Keratinocyte (primary cell): ENCODE measurements at regions not wholly inside any gene's neighbourhood (a gene's known extent, or its start where the extent isn't known, plus 50 kb on each side); places are given as distances from the start of the nearest gene placed in this dataset.

Experiments used
- DNase-seq: peaks from one replicate; pipeline ENCODE4 v3.0.0-alpha.2; 2011; ENCODE audit warnings: low read depth, missing footprints, low spot score
- FAIRE-seq: peaks from 2 replicates; lab custom pipeline; 2011; peaks lifted over from hg19 to GRCh38; lab: Jason Lieb, UNC
- H2AFZ ChIP-seq: 2 replicates; pipeline ENCODE4 v1.6.0; 2012; ENCODE audit warnings: low read length, control low read depth, inconsistent platforms; ENCODE audit not compliant: control insufficient read depth
- H3K27ac ChIP-seq: 2 replicates; pipeline ENCODE4 v1.5.1; 2011; ENCODE audit warnings: low read length; ENCODE audit not compliant: control insufficient read depth, insufficient read depth
- H3K27me3 ChIP-seq: 3 replicates; pipeline ENCODE4 v1.6.0; 2011; ENCODE audit warnings: low read length; ENCODE audit not compliant: control insufficient read depth, insufficient read depth; ENCODE audit errors: extremely low read depth
- H3K36me3 ChIP-seq, 2 experiments: 2 replicates in 1 of 2; 3 replicates in 1 of 2; pipeline ENCODE4 v1.5.1; 2011; ENCODE audit warnings: low read length in 2 of 2, mild to moderate bottlenecking in 1 of 2; ENCODE audit not compliant: control insufficient read depth in 2 of 2, insufficient read depth in 2 of 2; ENCODE audit errors: extremely low read depth in 1 of 2
- H3K4me1 ChIP-seq: 3 replicates; pipeline ENCODE4 v1.5.1; 2011; ENCODE audit warnings: low read length; ENCODE audit not compliant: control insufficient read depth, insufficient read depth; ENCODE audit errors: extremely low read depth
- H3K4me2 ChIP-seq: 3 replicates; pipeline ENCODE4 v1.6.0; 2011; ENCODE audit warnings: low read depth, low read length; ENCODE audit not compliant: control insufficient read depth, insufficient read depth; ENCODE audit errors: extremely low read depth
- H3K4me3 ChIP-seq, 3 experiments: fragments of 200-600 bp in 1 of 3; sonication (generic) in 1 of 3; 2 replicates in 2 of 3; 3 replicates in 1 of 3; pipeline ENCODE4 v1.5.1; 2011 to 2016; ENCODE audit warnings: low read length in 3 of 3, mild to moderate bottlenecking in 3 of 3, control low read depth in 2 of 3, inconsistent platforms in 1 of 3, low read depth in 1 of 3, mixed read lengths in 1 of 3, mixed run types in 1 of 3, moderate library complexity in 1 of 3; ENCODE audit not compliant: control insufficient read depth in 2 of 3, insufficient read depth in 2 of 3; ENCODE audit errors: extremely low read depth in 1 of 3
- H3K79me2 ChIP-seq: 2 replicates; pipeline ENCODE4 v1.6.0; 2012; ENCODE audit warnings: low read length; ENCODE audit not compliant: control insufficient read depth, insufficient read depth
- H3K9ac ChIP-seq: 3 replicates; pipeline ENCODE4 v1.6.0; 2011; ENCODE audit warnings: low read length; ENCODE audit not compliant: control insufficient read depth, insufficient read depth; ENCODE audit errors: extremely low read depth
- H3K9me1 ChIP-seq: 3 replicates; pipeline ENCODE4 v1.6.0; 2011; ENCODE audit warnings: low read length; ENCODE audit not compliant: control insufficient read depth, insufficient read depth; ENCODE audit errors: extremely low read depth
- H3K9me3 ChIP-seq: 2 replicates; pipeline ENCODE4 v1.5.1; 2012; ENCODE audit warnings: low read depth, low read length; ENCODE audit not compliant: control insufficient read depth
- H4K20me1 ChIP-seq: 3 replicates; pipeline ENCODE4 v1.6.0; 2011; ENCODE audit warnings: low read length; ENCODE audit not compliant: control insufficient read depth, insufficient read depth; ENCODE audit errors: extremely low read depth
- EZH2 ChIP-seq: IDR thresholded peaks from one replicate; pipeline ENCODE4 v1.6.1; 2012; ENCODE audit warnings: inconsistent platforms, mild to moderate bottlenecking, low read length, moderate library complexity
- dilution Hi-C: fragments of 300-500 bp; cut with MboI; formaldehyde crosslinking; loops from one replicate; pipeline ENCODE4 v1.7.0; 2020; ENCODE audit warnings: low sequenced_read_pairs; ENCODE audit not compliant: extremely low pct_ligation_motif_present
- TF ChIP-seq, protein P1 (sequence below), 3 experiments: IDR thresholded peaks in 1 of 3; conservative IDR thresholded peaks in 1 of 3; optimal IDR thresholded peaks in 1 of 3; 2 replicates in 2 of 3; 3 replicates in 1 of 3; pipeline versions ENCODE3 to v1.5.1; 2011; ENCODE audit warnings: low read length in 3 of 3, mild to moderate bottlenecking in 3 of 3, moderate library complexity in 2 of 3, control low read depth in 1 of 3, inconsistent platforms in 1 of 3; ENCODE audit not compliant: insufficient read depth in 2 of 3; ENCODE audit errors: extremely low read depth in 1 of 3

DNA sequence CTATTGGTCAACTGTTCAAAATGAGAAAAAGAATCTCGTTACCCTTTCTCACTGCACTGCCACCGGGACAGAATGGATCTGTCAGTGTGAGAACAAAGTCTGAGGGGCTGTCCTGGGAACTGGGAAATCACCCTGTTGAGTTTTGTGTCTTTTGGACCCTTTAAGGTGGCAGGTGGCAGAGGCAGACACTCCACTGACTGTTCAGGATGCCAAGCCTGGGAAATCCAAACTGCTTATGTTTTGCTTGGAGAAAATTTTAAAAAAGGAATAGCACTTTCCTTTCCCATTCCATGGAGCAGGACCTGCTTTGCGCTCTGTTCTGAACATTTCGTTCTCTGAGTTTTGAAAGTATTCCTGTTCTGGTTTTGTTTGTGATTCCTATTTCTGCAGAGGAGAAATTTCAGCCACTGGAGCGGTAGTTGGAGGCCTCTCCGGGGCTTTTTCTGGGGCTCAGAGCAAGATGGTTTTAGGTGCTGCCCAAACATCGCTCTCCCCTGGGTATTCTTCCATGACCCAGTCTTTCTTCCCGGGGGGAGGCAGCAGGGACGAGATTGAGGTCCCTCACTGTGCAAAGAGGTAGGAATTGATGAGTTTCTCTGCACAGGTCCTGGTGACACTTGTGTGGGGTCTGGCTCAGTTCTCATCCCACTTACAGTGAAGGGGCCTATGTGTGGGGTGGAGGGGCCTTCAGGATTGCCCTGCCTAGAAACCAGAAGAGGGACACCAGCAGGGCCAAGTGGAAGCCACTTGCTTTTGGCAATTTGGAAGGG, 138.5 kb upstream of the SYT13 start:
- Histone ChIP-seq H3K4me3 (no peak overlapping the region), H3K79me2 (no peaks in the 10 kb centered on the region), H3K9ac (no peak overlapping the region), H3K36me3 (no peaks in the 10 kb centered on the region), H3K9me3 (no peaks in the 10 kb centered on the region), H2AFZ (no peak overlapping the region), H3K4me1 (no peaks in the 10 kb centered on the region), H3K27me3 (no peaks in the 10 kb centered on the region), H3K4me2 (no peak overlapping the region), H3K9me1 (no peaks in the 10 kb centered on the region), H4K20me1 (no peaks in the 10 kb centered on the region), H3K27ac (no peak overlapping the region)
- TF ChIP-seq EZH2 = no peak
- TF ChIP-seq, protein P1, sequence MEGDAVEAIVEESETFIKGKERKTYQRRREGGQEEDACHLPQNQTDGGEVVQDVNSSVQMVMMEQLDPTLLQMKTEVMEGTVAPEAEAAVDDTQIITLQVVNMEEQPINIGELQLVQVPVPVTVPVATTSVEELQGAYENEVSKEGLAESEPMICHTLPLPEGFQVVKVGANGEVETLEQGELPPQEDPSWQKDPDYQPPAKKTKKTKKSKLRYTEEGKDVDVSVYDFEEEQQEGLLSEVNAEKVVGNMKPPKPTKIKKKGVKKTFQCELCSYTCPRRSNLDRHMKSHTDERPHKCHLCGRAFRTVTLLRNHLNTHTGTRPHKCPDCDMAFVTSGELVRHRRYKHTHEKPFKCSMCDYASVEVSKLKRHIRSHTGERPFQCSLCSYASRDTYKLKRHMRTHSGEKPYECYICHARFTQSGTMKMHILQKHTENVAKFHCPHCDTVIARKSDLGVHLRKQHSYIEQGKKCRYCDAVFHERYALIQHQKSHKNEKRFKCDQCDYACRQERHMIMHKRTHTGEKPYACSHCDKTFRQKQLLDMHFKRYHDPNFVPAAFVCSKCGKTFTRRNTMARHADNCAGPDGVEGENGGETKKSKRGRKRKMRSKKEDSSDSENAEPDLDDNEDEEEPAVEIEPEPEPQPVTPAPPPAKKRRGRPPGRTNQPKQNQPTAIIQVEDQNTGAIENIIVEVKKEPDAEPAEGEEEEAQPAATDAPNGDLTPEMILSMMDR (optimal IDR thresholded peaks at IDR 0.05 in 1 of 3, IDR thresholded peaks at IDR 0.05 in 1 of 3, conservative IDR thresholded peaks at IDR 0.05 in 1 of 3; ENCODE audit: extremely low read depth in 1 of 3, insufficient read depth in 2 of 3, low read length in 3 of 3) = no peak
- dilution Hi-C loops = no loop called here
- DNase-seq = no peak
- no peak for FAIRE-seq

DNA sequence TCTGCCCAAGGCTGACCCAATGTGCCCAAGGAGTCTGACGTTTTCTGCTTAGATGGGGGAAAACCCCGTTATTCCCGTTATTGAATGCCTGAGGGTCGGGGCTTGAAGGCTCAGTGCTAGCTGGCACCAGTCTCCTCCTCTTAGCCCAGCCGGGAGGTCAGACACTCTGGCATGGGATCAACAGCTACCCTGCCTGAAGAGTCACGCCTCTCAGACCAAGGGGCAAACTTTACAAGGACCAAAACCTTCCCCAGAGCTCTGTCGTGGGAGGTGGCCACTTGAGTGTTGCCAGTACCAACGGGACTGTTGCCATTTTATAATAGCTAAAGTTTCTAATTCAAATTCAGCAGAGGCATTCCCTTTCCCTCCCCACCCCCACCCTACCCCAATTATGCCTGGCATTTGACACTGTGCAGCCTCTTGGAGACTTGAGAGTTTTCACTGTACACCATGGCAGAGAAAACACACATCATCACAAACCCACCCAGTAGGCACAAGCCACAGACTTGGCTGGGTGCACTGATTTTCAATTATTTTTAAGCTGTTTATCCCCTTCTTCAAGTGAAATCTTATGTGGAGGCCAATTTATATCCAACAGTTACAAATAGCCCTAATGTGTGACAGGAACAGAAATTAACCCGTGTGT, 137.5 kb upstream of the SYT13 start:
- H2AFZ ChIP-seq = no peak overlapping the region
- TF ChIP-seq, protein P1 (optimal IDR thresholded peaks at IDR 0.05 in 1 of 3, IDR thresholded peaks at IDR 0.05 in 1 of 3, conservative IDR thresholded peaks at IDR 0.05 in 1 of 3; ENCODE audit: extremely low read depth in 1 of 3, insufficient read depth in 2 of 3, low read length in 3 of 3) = no peak
- TF ChIP-seq EZH2 = no peak
- H3K79me2 ChIP-seq = no peaks in the 10 kb centered on the region
- dilution Hi-C loops = no loop called here
- H3K4me1 ChIP-seq = no peaks in the 10 kb centered on the region
- no peaks in the 10 kb centered on the region for H3K27me3 ChIP-seq
- H3K4me2 ChIP-seq = no peak overlapping the region
- FAIRE-seq = no peak
- no peak overlapping the region for H3K27ac ChIP-seq
- no peaks in the 10 kb centered on the region for H3K9me1 ChIP-seq
- H3K9ac ChIP-seq = no peak overlapping the region
- H3K4me3 ChIP-seq = no peak overlapping the region
- DNase-seq = no peak
- no peaks in the 10 kb centered on the region for H3K36me3 ChIP-seq
- no peaks in the 10 kb centered on the region for H3K9me3 ChIP-seq
- no peaks in the 10 kb centered on the region for H4K20me1 ChIP-seq
